HCT116 (cell line): ENCODE measurements at regions not wholly inside any gene's neighbourhood (a gene's known extent, or its start where the extent isn't known, plus 50 kb on each side); places are given as distances from the start of the nearest gene placed in this dataset.

ENCODE experiments used
- ATF3 ChIP-seq: IDR thresholded peaks from 2 replicates; pipeline ENCODE4 v1.6.1; 2012
- CTCF ChIP-seq, 3 experiments: fragments of 200-600 bp in 1 of 3; sonication (generic) in 1 of 3; IDR thresholded peaks in 2 of 3; conservative IDR thresholded peaks in 1 of 3; 2 replicates each; pipeline ENCODE4 v1.5.1; 2012 to 2017; ENCODE audit warnings: low read depth in 2 of 3, low read length in 2 of 3, antibody characterized with exemption in 1 of 3, borderline replicate concordance in 1 of 3, control low read depth in 1 of 3, mild to moderate bottlenecking in 1 of 3, mixed read lengths in 1 of 3, mixed run types in 1 of 3, moderate library complexity in 1 of 3; ENCODE audit not compliant: insufficient read depth in 1 of 3
- EGR1 ChIP-seq: IDR thresholded peaks from 2 replicates; pipeline ENCODE4 v1.6.1; 2012; ENCODE audit warnings: low read depth
- EZH2 ChIP-seq: fragments of 200-600 bp; sonication (generic); IDR thresholded peaks from 2 replicates; pipeline ENCODE4 v1.6.1; 2017; ENCODE audit warnings: antibody characterized with exemption, mixed run types
- FOSL1 ChIP-seq: IDR thresholded peaks from 2 replicates; pipeline ENCODE4 v1.6.1; 2012; ENCODE audit warnings: low read depth
- JUND ChIP-seq: IDR thresholded peaks from 2 replicates; pipeline ENCODE4 v1.6.1; 2012
- POLR2A ChIP-seq: IDR thresholded peaks from 2 replicates; pipeline ENCODE4 v1.7.0; 2011; ENCODE audit warnings: borderline replicate concordance; ENCODE audit not compliant: insufficient read depth, insufficient read length; ENCODE audit errors: extremely low read depth
- POLR2AphosphoS5 ChIP-seq: IDR thresholded peaks from 2 replicates; pipeline ENCODE4 v1.6.1; 2011; ENCODE audit warnings: mild to moderate bottlenecking, low read depth, low read length, moderate library complexity
- RAD21 ChIP-seq: IDR thresholded peaks from 2 replicates; pipeline ENCODE4 v1.6.1; 2012; ENCODE audit warnings: low read depth, mild to moderate bottlenecking
- REST ChIP-seq: IDR thresholded peaks from 2 replicates; pipeline ENCODE4 v1.6.1; 2012; ENCODE audit warnings: low read depth
- SIN3A ChIP-seq: IDR thresholded peaks from 2 replicates; pipeline ENCODE4 v1.6.1; 2012; ENCODE audit warnings: low read depth
- TCF7L2 ChIP-seq: IDR thresholded peaks from 2 replicates; pipeline ENCODE4 v1.7.0; 2011; ENCODE audit warnings: borderline replicate concordance, inconsistent platforms; ENCODE audit not compliant: insufficient read depth, insufficient read length; ENCODE audit errors: extremely low read depth
- ZFX ChIP-seq: fragments of 450-650 bp; IDR thresholded peaks from 2 replicates; pipeline ENCODE4 v1.6.1; 2017
- ZNF274 ChIP-seq: fragments of 200-500 bp; sonication (Bioruptor generic); IDR thresholded peaks from 2 replicates; pipeline ENCODE4 v1.6.1; 2014; ENCODE audit warnings: mild to moderate bottlenecking, low read depth, low read length, inconsistent platforms

- no peak for TF ChIP-seq POLR2AphosphoS5
- no peak for TF ChIP-seq TCF7L2
- TF ChIP-seq EZH2, result no peak
- no peak for TF ChIP-seq CTCF (IDR thresholded peaks at IDR 0.05 in 2 of 3, conservative IDR thresholded peaks at IDR 0.05 in 1 of 3; ENCODE audit: borderline replicate concordance in 1 of 3, insufficient read depth in 1 of 3, low read depth in 2 of 3, low read length in 2 of 3)
- no peak for TF ChIP-seq JUND
- no peak for TF ChIP-seq ZFX
- no peak for TF ChIP-seq EGR1
- TF ChIP-seq ZNF274, result no peak
- no peak for TF ChIP-seq REST
- no peak for TF ChIP-seq FOSL1
- no peak for TF ChIP-seq POLR2A
- no peak for TF ChIP-seq ATF3
- TF ChIP-seq SIN3A, result no peak
- TF ChIP-seq RAD21, result no peak
Measured at GRCh38 chr1:199856216-199856780, 171.2 kb upstream of the NR5A2 start.
